CD8-positive, alpha-beta memory T cell (primary cell): ENCODE measurements at regions not wholly inside any gene's neighbourhood (a gene's known extent, or its start where the extent isn't known, plus 50 kb on each side); places are given as distances from the start of the nearest gene placed in this dataset.

ENCODE experiments used
- CTCF ChIA-PET: fragments of 350-600 bp; sonication (Branson Sonifier 250); formaldehyde crosslinking; loops from one replicate; lab custom pipeline; 2021; ENCODE audit warnings: antibody characterized with exemption; lab: Charles Lee
- POLR2A ChIA-PET: fragments of 350-600 bp; sonication (Branson Sonifier 250); formaldehyde crosslinking; loops from one replicate; lab custom pipeline; 2021; ENCODE audit warnings: antibody characterized with exemption; lab: Charles Lee
- DNase-seq, 5 donors: peaks; one replicate each; pipeline versions ENCODE4 v3.0.0 to v3.0.0-alpha.2; 2020 to 2022; ENCODE audit warnings: mixed read lengths in 1 of 5
- H3K27ac ChIP-seq: one replicate; pipeline ENCODE4 v1.7.0; 2013; ENCODE audit warnings: low read depth, mild to moderate bottlenecking, low read length, moderate library complexity
- H3K27me3 ChIP-seq: 2 replicates; pipeline ENCODE4 v1.7.0; 2013; ENCODE audit warnings: low read length, mild to moderate bottlenecking; ENCODE audit not compliant: insufficient read depth, poor library complexity, severe bottlenecking
- H3K36me3 ChIP-seq: 2 replicates; pipeline ENCODE4 v1.7.0; 2013; ENCODE audit warnings: mild to moderate bottlenecking, low read length, moderate library complexity; ENCODE audit not compliant: insufficient read depth
- H3K4me1 ChIP-seq: 2 replicates; pipeline ENCODE4 v1.7.0; 2013; ENCODE audit warnings: mild to moderate bottlenecking, low read length, moderate library complexity; ENCODE audit not compliant: insufficient read depth
- H3K4me3 ChIP-seq: 2 replicates; pipeline ENCODE4 v1.7.0; 2013; ENCODE audit warnings: mild to moderate bottlenecking, low read length
- H3K9me3 ChIP-seq: 2 replicates; pipeline ENCODE4 v1.7.0; 2013; ENCODE audit warnings: mild to moderate bottlenecking, low read length
- H3K27ac Mint-ChIP-seq, 8 donors: one replicate each; pipeline ENCODE4 v1.8.0; 2020 to 2021; ENCODE audit warnings: mixed read lengths in 8 of 8, mild to moderate bottlenecking in 6 of 8, inconsistent platforms in 3 of 8, moderate library complexity in 3 of 8
- H3K27me3 Mint-ChIP-seq, 2 donors: one replicate each; pipeline ENCODE4 v1.8.0; 2020 to 2021; ENCODE audit warnings: mixed read lengths in 2 of 2, mild to moderate bottlenecking in 1 of 2, moderate library complexity in 1 of 2
- H3K36me3 Mint-ChIP-seq, 3 donors: one replicate each; pipeline ENCODE4 v1.8.0; 2020 to 2021; ENCODE audit warnings: mixed read lengths in 3 of 3, inconsistent platforms in 1 of 3, mild to moderate bottlenecking in 1 of 3
- H3K4me1 Mint-ChIP-seq, 3 donors: one replicate each; pipeline ENCODE4 v1.8.0; 2020 to 2021; ENCODE audit warnings: mixed read lengths in 3 of 3, inconsistent platforms in 1 of 3, mild to moderate bottlenecking in 1 of 3
- H3K4me3 Mint-ChIP-seq, 7 donors: one replicate each; pipeline ENCODE4 v1.8.0; 2020 to 2021; ENCODE audit warnings: mixed read lengths in 7 of 7, mild to moderate bottlenecking in 6 of 7, moderate library complexity in 4 of 7, inconsistent platforms in 2 of 7
- H3K9me3 Mint-ChIP-seq, 5 donors: one replicate each; pipeline ENCODE4 v1.8.0; 2020 to 2022; ENCODE audit warnings: mixed read lengths in 5 of 5, mild to moderate bottlenecking in 3 of 5, moderate library complexity in 2 of 5, inconsistent platforms in 1 of 5

DNA sequence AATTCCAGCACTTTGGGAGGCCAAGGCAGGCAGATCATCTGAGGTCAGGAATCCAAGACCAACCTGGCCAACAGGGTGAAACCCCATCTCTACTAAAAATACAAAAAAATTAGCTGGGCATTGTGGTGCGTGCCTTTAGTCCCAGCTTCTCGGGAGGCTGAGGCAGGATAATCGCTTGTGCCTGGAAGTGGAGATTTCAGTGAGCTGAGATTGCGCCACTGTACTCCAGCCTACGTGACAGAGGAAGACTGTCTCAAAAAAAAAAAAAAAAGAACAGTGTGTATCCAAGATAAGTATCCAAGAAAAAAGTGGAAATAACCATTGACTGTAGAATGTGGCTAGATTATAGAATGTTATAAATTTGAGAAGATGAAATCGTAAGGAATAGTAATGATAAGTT is 142.1 kb downstream of the FAM124B start:
- CTCF ChIA-PET = interaction anchor here (0.8 kb wide), 1 partner anchor 9 kb away, joined by 3 read pairs; no protein-coding TSS in a partner anchor
- Histone ChIP-seq H3K9me3 (no peaks in the 10 kb centered on the region), H3K27ac (no peak overlapping the region), H3K27me3 (peaks cover 5% of the 10 kb centered on the region), H3K4me3 (no peak overlapping the region), H3K36me3 (no peaks in the 10 kb centered on the region), H3K4me1 (no peaks in the 10 kb centered on the region)
- POLR2A ChIA-PET = no interaction called here
- Mint-ChIP-seq H3K27me3 (peaks cover 16 to 39% of the 10 kb centered on the region in 2 donors), H3K36me3 (no peaks in the 10 kb centered on the region), H3K27ac (no peak overlapping the region), H3K4me3 (no peak overlapping the region), H3K9me3 (no peaks in the 10 kb centered on the region), H3K4me1 (no peaks in the 10 kb centered on the region)
- no peak for DNase-seq

DNA sequence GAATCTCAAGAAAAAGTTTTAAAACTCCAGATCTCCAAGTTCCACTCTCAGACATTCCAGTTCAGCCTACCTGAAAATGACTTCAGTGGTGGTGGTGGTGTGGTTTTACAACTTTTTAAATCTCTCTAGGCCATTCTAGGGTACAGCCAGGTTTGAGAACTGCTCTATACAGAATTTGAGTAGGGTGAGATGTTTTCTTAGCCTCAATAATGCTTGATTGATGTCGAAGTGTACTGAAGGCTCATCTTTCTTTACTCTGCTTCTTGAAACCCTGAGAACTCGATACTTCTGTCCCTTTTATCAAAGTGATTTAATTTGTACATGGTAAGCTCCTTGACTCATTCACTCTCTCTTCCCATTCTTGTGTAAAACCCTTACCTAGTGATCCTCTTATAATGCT is 143.8 kb downstream of the FAM124B start:
- Mint-ChIP-seq H3K4me3 (no peak overlapping the region), H3K27me3 (peaks cover 18 to 31% of the 10 kb centered on the region in 2 donors), H3K27ac (no peak overlapping the region), H3K4me1 (no peaks in the 10 kb centered on the region), H3K36me3 (no peaks in the 10 kb centered on the region), H3K9me3 (no peaks in the 10 kb centered on the region)
- Histone ChIP-seq H3K27ac (no peak overlapping the region), H3K4me1 (no peaks in the 10 kb centered on the region), H3K27me3 (peaks cover 5% of the 10 kb centered on the region), H3K4me3 (no peak overlapping the region), H3K9me3 (no peaks in the 10 kb centered on the region), H3K36me3 (no peaks in the 10 kb centered on the region)
- DNase-seq = no peak
- POLR2A ChIA-PET = no interaction called here
- CTCF ChIA-PET = interaction anchor here (1.6 kb wide), 2 partner anchors 8 to 288 kb away, joined by 3 to 5 read pairs; no protein-coding TSS in a partner anchor

DNA sequence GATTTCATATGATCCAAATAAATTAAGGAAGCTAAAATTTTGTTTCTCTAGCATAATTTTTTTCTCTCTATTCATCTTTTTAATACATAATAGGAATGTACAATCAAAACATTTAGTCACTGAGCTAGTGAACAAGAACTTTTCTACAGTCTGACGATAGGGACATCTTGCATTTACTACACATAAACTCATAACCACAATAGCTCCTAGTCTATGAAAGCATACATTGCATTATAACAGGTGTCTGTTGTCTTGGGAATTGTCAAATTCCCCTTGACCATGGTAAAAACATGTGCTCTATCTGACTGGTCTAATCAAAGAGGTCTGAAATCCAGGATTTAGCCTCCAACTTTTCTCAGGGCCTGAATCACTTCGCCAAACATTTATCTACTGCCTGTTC is 144.8 kb downstream of the FAM124B start:
- H3K27ac Mint-ChIP-seq = no peak overlapping the region
- CTCF ChIA-PET = interaction anchor here (1.6 kb wide), 2 partner anchors 9 to 287 kb away, joined by 3 to 5 read pairs; no protein-coding TSS in a partner anchor
- no peak overlapping the region for H3K4me3 Mint-ChIP-seq
- no peaks in the 10 kb centered on the region for H3K36me3 ChIP-seq
- H3K36me3 Mint-ChIP-seq = no peaks in the 10 kb centered on the region
- peaks cover 13 to 25% of the 10 kb centered on the region in 2 donors for H3K27me3 Mint-ChIP-seq
- POLR2A ChIA-PET = no interaction called here
- H3K4me3 ChIP-seq = no peak overlapping the region
- DNase-seq = no peak
- H3K27ac ChIP-seq = no peak overlapping the region
- H3K9me3 Mint-ChIP-seq = no peaks in the 10 kb centered on the region
- peaks cover 5% of the 10 kb centered on the region for H3K27me3 ChIP-seq
- no peaks in the 10 kb centered on the region for H3K9me3 ChIP-seq
- H3K4me1 Mint-ChIP-seq = no peaks in the 10 kb centered on the region
- H3K4me1 ChIP-seq = no peaks in the 10 kb centered on the region

DNA sequence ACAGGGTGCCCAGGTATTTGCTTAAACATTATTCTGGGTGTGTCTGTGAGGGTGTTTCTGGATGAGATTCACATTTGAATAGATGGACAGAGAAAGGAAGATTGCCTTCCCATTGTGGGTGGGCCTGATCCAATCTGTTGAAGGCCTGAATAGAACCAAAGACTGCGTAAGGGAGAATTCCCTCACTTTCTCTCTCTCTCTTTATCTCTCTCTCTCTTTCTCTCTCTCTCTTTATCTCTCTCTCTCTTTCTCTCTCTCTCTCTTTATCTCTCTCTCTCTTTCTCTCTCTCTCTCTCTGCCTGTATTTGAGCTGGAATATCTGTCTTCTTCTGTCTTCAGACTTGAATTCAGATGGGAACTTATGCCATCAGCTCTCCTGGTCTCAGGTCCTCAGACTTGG is 148.4 kb downstream of the FAM124B start:
- no peak for DNase-seq
- Mint-ChIP-seq H3K27ac (no peak overlapping the region), H3K27me3 (peaks cover 6 to 12% of the 10 kb centered on the region in 2 donors), H3K36me3 (no peaks in the 10 kb centered on the region), H3K4me3 (no peak overlapping the region), H3K4me1 (no peaks in the 10 kb centered on the region), H3K9me3 (no peaks in the 10 kb centered on the region)
- Histone ChIP-seq H3K4me1 (no peaks in the 10 kb centered on the region), H3K9me3 (no peaks in the 10 kb centered on the region), H3K27me3 (no peaks in the 10 kb centered on the region), H3K4me3 (no peak overlapping the region), H3K27ac (no peak overlapping the region), H3K36me3 (no peaks in the 10 kb centered on the region)
- POLR2A ChIA-PET = no interaction called here
- CTCF ChIA-PET = no interaction called here

DNA sequence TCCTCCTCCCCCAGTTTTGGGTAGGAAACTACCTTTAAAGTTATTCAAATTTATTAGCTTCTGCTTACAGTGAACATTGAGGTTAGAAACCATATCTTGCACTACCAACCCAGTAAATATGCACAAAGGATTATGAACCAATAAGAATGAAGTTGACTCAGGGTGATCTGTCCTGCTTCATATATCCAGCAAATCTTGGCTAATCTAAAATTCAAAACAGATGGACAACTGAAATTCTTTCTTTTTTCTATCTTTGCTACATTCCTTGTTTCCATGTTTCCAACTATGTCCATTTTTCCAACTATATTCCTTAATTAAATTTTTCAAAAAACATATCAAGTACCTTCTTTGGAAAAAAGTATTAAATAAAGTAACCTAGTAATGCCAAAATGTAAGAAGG is 149.3 kb downstream of the FAM124B start:
- Histone ChIP-seq H3K27ac (no peak overlapping the region), H3K9me3 (no peaks in the 10 kb centered on the region), H3K36me3 (no peaks in the 10 kb centered on the region), H3K27me3 (no peaks in the 10 kb centered on the region), H3K4me1 (no peaks in the 10 kb centered on the region), H3K4me3 (no peak overlapping the region)
- Mint-ChIP-seq H3K9me3 (no peaks in the 10 kb centered on the region), H3K27ac (no peak overlapping the region), H3K36me3 (no peaks in the 10 kb centered on the region), H3K27me3 (peaks cover 6 to 9% of the 10 kb centered on the region in 2 donors), H3K4me3 (no peak overlapping the region), H3K4me1 (no peaks in the 10 kb centered on the region)
- POLR2A ChIA-PET = no interaction called here
- CTCF ChIA-PET = no interaction called here
- DNase-seq = no peak

DNA sequence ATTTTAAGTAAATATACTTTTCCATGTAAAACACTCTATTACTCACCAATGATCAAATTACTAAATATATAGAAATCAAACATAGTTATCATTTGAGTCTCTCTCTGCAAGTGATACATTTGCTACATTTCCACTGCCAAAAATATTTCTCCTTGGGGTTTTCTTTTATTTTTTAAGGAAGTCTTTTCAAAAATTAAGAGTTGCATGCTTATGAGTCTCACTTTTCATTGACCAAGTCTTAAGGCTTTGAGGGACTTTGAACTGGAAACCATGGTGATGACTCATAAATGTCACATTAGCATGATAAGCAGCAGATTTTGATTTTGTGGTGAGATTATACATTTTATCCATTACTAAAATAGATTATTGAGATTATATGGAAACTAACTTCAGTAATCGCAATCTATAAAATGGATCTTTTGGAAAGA is 152.9 kb downstream of the FAM124B start:
- no peak for DNase-seq
- H3K27me3 ChIP-seq = no peaks in the 10 kb centered on the region
- Mint-ChIP-seq H3K27ac (no peak overlapping the region), H3K4me3 (no peak overlapping the region), H3K9me3 (no peaks in the 10 kb centered on the region), H3K4me1 (no peaks in the 10 kb centered on the region), H3K36me3 (no peaks in the 10 kb centered on the region), H3K27me3 (peaks cover 2 to 9% of the 10 kb centered on the region in 2 donors)
- H3K4me3 ChIP-seq = no peak overlapping the region
- no peaks in the 10 kb centered on the region for H3K36me3 ChIP-seq
- H3K9me3 ChIP-seq = no peaks in the 10 kb centered on the region
- CTCF ChIA-PET = no interaction called here
- H3K4me1 ChIP-seq = no peaks in the 10 kb centered on the region
- H3K27ac ChIP-seq = no peak overlapping the region
- POLR2A ChIA-PET = no interaction called here

DNA sequence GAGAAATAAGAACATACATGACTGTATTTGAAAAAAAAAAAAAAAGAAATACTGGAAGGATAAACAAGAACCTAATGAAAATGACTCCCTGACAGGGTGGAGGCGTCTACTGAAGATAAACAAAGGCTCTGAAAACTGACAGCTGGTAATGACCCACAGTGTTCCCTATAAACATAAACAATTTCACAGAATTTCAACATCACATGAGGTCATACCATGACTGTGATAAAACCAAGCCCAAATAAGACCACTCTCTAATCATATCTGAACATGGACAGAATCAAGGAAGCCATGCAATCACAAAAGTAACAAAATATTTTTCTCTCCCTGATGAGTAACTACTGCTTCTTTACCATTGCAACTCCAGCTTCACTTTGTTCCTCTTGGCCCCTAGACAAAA is 159.3 kb downstream of the FAM124B start:
- no peak overlapping the region for H3K4me3 Mint-ChIP-seq
- Histone ChIP-seq H3K36me3 (no peaks in the 10 kb centered on the region), H3K4me3 (no peak overlapping the region), H3K4me1 (no peaks in the 10 kb centered on the region), H3K27ac (no peak overlapping the region), H3K9me3 (no peaks in the 10 kb centered on the region), H3K27me3 (no peaks in the 10 kb centered on the region)
- CTCF ChIA-PET = no interaction called here
- no peaks in the 10 kb centered on the region for H3K4me1 Mint-ChIP-seq
- POLR2A ChIA-PET = no interaction called here
- H3K36me3 Mint-ChIP-seq = no peaks in the 10 kb centered on the region
- no peak overlapping the region for H3K27ac Mint-ChIP-seq
- no peaks in the 10 kb centered on the region for H3K9me3 Mint-ChIP-seq
- H3K27me3 Mint-ChIP-seq = peaks cover 1 to 25% of the 10 kb centered on the region in 2 donors
- no peak for DNase-seq

DNA sequence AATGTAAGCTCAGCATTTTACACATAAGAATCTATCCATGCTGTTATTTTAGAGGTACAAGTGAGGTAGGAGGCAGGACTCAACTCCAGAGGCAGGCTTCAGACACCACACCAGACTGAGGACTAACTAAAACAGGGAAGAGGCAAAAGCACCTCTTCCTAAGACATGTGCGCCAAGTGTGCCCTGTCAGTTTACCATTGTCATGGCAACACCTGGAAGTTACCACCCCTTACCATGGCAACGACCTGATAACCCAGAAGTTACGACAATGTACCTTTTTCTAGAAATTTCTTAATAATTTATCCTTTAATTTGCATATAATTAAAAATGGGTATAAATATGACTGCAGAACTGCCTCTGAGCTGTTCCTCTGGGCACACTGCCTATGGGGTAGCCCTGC is 160.1 kb downstream of the FAM124B start:
- Histone ChIP-seq H3K9me3 (no peaks in the 10 kb centered on the region), H3K4me3 (no peak overlapping the region), H3K27ac (no peak overlapping the region), H3K4me1 (no peaks in the 10 kb centered on the region), H3K27me3 (no peaks in the 10 kb centered on the region), H3K36me3 (no peaks in the 10 kb centered on the region)
- Mint-ChIP-seq H3K9me3 (peaks cover 0 to 5% (median 0%) of the 10 kb centered on the region in 5 donors), H3K27ac (no peak overlapping the region), H3K4me3 (no peak overlapping the region), H3K27me3 (peaks cover 5 to 25% of the 10 kb centered on the region in 2 donors), H3K4me1 (no peaks in the 10 kb centered on the region), H3K36me3 (no peaks in the 10 kb centered on the region)
- DNase-seq = no peak
- POLR2A ChIA-PET = no interaction called here
- CTCF ChIA-PET = no interaction called here

DNA sequence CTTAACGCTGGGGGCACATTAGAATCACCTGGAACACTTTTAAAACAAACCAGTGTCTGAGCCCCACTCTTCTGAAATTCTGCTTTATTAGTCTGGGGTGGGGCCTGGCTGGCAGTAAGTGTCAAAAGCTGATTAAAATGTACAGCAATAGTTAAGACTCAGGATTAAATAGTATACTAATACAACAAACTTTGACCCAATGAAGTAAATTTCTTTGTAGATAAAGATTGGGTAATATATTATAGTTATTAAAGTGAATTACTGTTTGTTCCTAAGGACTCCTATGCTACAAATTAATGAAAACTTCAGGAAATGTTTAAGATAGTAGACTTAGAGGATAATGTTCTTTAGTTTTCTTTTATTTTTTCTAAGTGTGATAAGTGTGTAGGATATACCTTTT is 160.9 kb downstream of the FAM124B start:
- Mint-ChIP-seq H3K9me3 (peaks cover 0 to 5% (median 0%) of the 10 kb centered on the region in 5 donors), H3K4me3 (no peak overlapping the region), H3K4me1 (no peaks in the 10 kb centered on the region), H3K36me3 (no peaks in the 10 kb centered on the region), H3K27ac (no peak overlapping the region), H3K27me3 (peaks cover 5 to 25% of the 10 kb centered on the region in 2 donors)
- H3K4me1 ChIP-seq = no peaks in the 10 kb centered on the region
- ChIA-PET POLR2A (no interaction called here), CTCF (no interaction called here)
- H3K27ac ChIP-seq = no peak overlapping the region
- H3K36me3 ChIP-seq = no peaks in the 10 kb centered on the region
- no peaks in the 10 kb centered on the region for H3K27me3 ChIP-seq
- no peaks in the 10 kb centered on the region for H3K9me3 ChIP-seq
- no peak overlapping the region for H3K4me3 ChIP-seq
- DNase-seq = no peak
